SIG-M5 (cell line): ENCODE measurements at regions not wholly inside any gene's neighbourhood (a gene's known extent, or its start where the extent isn't known, plus 50 kb on each side); places are given as distances from the start of the nearest gene placed in this dataset.
"Not testable (repeated sequence)": the region's sequence is repeated elsewhere in the genome, so short reads cannot be mapped to it uniquely, and the experiment has no call there.

Source experiments
- DNase-seq: peaks from one replicate; lab custom pipeline; 2025; lab: John Stamatoyannopoulos, UW

GRCh38 chr13:73671011-73671410 is 463.2 kb downstream of the KLF12 start:
- no peak for DNase-seq

GRCh38 chr13:73667756-73668155 is 466.4 kb downstream of the KLF12 start:
- DNase-seq, result no peak

GRCh38 chr13:73665261-73665660 is 468.9 kb downstream of the KLF12 start:
- no peak for DNase-seq

GRCh38 chr13:73664851-73665250 is 469.4 kb downstream of the KLF12 start:
- DNase-seq, result no peak

- DNase-seq, result no peak
Observed at GRCh38 chr13:73662833-73663232, 471.4 kb downstream of the KLF12 start.

- DNase-seq, result no peak
Observed at GRCh38 chr13:73661687-73662425, 472.3 kb downstream of the KLF12 start.

- DNase-seq, result no peak
Observed at GRCh38 chr13:73661066-73661465, 473.1 kb downstream of the KLF12 start.

- DNase-seq, result no peak
Observed at GRCh38 chr13:73658639-73659038, 475.6 kb downstream of the KLF12 start.

GRCh38 chr13:73657821-73658540 is 476.2 kb downstream of the KLF12 start:
- DNase-seq, result no peak

GRCh38 chr13:73656863-73657262 is 477.3 kb downstream of the KLF12 start:
- no peak for DNase-seq

GRCh38 chr13:73653688-73654087 is 480.5 kb downstream of the KLF12 start:
- no peak for DNase-seq

- DNase-seq, result no peak
Observed at GRCh38 chr13:73647417-73647816, 486.8 kb downstream of the KLF12 start.

GRCh38 chr13:73640476-73641179 is 493.6 kb downstream of the KLF12 start:
- not testable (repeated sequence) for DNase-seq

GRCh38 chr13:73635166-73635787 is 498.9 kb downstream of the KLF12 start:
- DNase-seq, result no peak

GRCh38 chr13:73633817-73634460 is 500.3 kb downstream of the KLF12 start:
- DNase-seq, result no peak

GRCh38 chr13:73631411-73631810 is 502.8 kb downstream of the KLF12 start:
- DNase-seq, result no peak

GRCh38 chr13:73625562-73626339 is 508.5 kb downstream of the KLF12 start:
- DNase-seq, result no peak

GRCh38 chr13:73623281-73623680 is 510.9 kb downstream of the KLF12 start:
- DNase-seq, result no peak

- no peak for DNase-seq
Observed at GRCh38 chr13:73622381-73622780, 511.8 kb downstream of the KLF12 start.

GRCh38 chr13:73618275-73618865 is 515.8 kb downstream of the KLF12 start:
- DNase-seq, result no peak

GRCh38 chr13:73616861-73617260 is 517.3 kb downstream of the KLF12 start:
- no peak for DNase-seq
